ENCODE measurements at regions not wholly inside any gene's neighbourhood (a gene's known extent, or its start where the extent isn't known, plus 50 kb on each side); places are given as distances from the start of the nearest gene placed in this dataset.

GRCh38 chr6:159470397-159470796 lies 222.6 kb downstream of the SOD2 start:
- in situ Hi-C loops (cut with MboI; ENCODE audit: low pct_unique_long_range_greater_than_20kb, low sequenced_read_pairs, unreplicated experiment), result no loop called here
- no peak for DNase-seq (ENCODE audit: low spot score)
- no peak for TF ChIP-seq CTCF (IDR thresholded peaks at IDR 0.05; ENCODE audit: extremely low read depth, insufficient read depth, missing control alignments)

GRCh38 chr6:159469443-159469842 lies 223.6 kb downstream of the SOD2 start:
- in situ Hi-C loops (cut with MboI; ENCODE audit: low pct_unique_long_range_greater_than_20kb, low sequenced_read_pairs, unreplicated experiment), result no loop called here

GRCh38 chr6:159468994-159469393 lies 224.0 kb downstream of the SOD2 start:
- no peak for TF ChIP-seq CTCF (IDR thresholded peaks at IDR 0.05; ENCODE audit: extremely low read depth, insufficient read depth, missing control alignments)
- no peak for DNase-seq (ENCODE audit: low spot score)
- in situ Hi-C loops (cut with MboI; ENCODE audit: low pct_unique_long_range_greater_than_20kb, low sequenced_read_pairs, unreplicated experiment), result no loop called here

More at GRCh38 chr6:159469443-159469842, 223.6 kb downstream of the SOD2 start:
- no peak for TF ChIP-seq CTCF (IDR thresholded peaks at IDR 0.05; ENCODE audit: extremely low read depth, insufficient read depth, missing control alignments)
- DNase-seq (ENCODE audit: low spot score), result no peak

- TF ChIP-seq CTCF (IDR thresholded peaks at IDR 0.05; ENCODE audit: extremely low read depth, insufficient read depth, missing control alignments), result no peak
- in situ Hi-C loops (cut with MboI; ENCODE audit: low pct_unique_long_range_greater_than_20kb, low sequenced_read_pairs, unreplicated experiment), result no loop called here
- peak; percentile 72 for DNase-seq (ENCODE audit: low spot score)
Observed at GRCh38 chr6:159467473-159468041, 225.5 kb downstream of the SOD2 start.

- DNase-seq (ENCODE audit: low spot score), result no peak
- in situ Hi-C loops (cut with MboI; ENCODE audit: low pct_unique_long_range_greater_than_20kb, low sequenced_read_pairs, unreplicated experiment), result no loop called here
- TF ChIP-seq CTCF (IDR thresholded peaks at IDR 0.05; ENCODE audit: extremely low read depth, insufficient read depth, missing control alignments), result no peak
Observed at GRCh38 chr6:159466926-159467325, 226.1 kb downstream of the SOD2 start.

GRCh38 chr6:159464816-159465215 lies 228.2 kb downstream of the SOD2 start:
- no peak for DNase-seq (ENCODE audit: low spot score)
- TF ChIP-seq CTCF (IDR thresholded peaks at IDR 0.05; ENCODE audit: extremely low read depth, insufficient read depth, missing control alignments), result no peak
- in situ Hi-C loops (cut with MboI; ENCODE audit: low pct_unique_long_range_greater_than_20kb, low sequenced_read_pairs, unreplicated experiment), result no loop called here

Measured in GM13977 (cell line).